B cell (primary cell): ENCODE measurements at regions not wholly inside any gene's neighbourhood (a gene's known extent, or its start where the extent isn't known, plus 50 kb on each side); places are given as distances from the start of the nearest gene placed in this dataset.
A peak's percentile ranks its signal among the peaks of the same experiment; 100 is the strongest.

Experiments
- ATAC-seq: fragments of 200-7000 bp; cut with Tn5 transposase; one replicate; pipeline ENCODE4 v1.10.0; 2021; ENCODE audit warnings: low read depth, mild to moderate bottlenecking, moderate number of reproducible peaks, moderate library complexity
- CTCF ChIA-PET: fragments of 350-600 bp; sonication (Branson Sonifier 250); formaldehyde crosslinking; loops from one replicate; lab custom pipeline; 2021; ENCODE audit warnings: antibody characterized with exemption, inconsistent platforms; lab: Charles Lee
- POLR2A ChIA-PET: fragments of 350-600 bp; sonication (Branson Sonifier 250); formaldehyde crosslinking; loops from one replicate; lab custom pipeline; 2021; ENCODE audit warnings: antibody characterized with exemption; lab: Charles Lee
- DNase-seq: peaks from one replicate; pipeline ENCODE4 v3.0.0; 2013
- H2AFZ ChIP-seq: 2 replicates; pipeline ENCODE4 v1.6.1; 2012; ENCODE audit warnings: mild to moderate bottlenecking, low read depth, low read length; ENCODE audit not compliant: insufficient read depth, poor library complexity, severe bottlenecking
- H3K27ac ChIP-seq, 2 donors: 1 replicate in 1 of 2; 2 replicates in 1 of 2; pipeline ENCODE4 v1.5.1; 2012 to 2013; ENCODE audit warnings: low read length in 2 of 2, mild to moderate bottlenecking in 2 of 2, moderate library complexity in 1 of 2
- H3K27me3 ChIP-seq, 4 experiments: fragments of 200-600 bp in 1 of 4; sonication (generic) in 1 of 4; replicated peaks in 1 of 4; 1 replicate in 2 of 4; 2 replicates in 2 of 4; pipeline versions ENCODE4 v1.6.1 to v1.7.0; 2013 to 2016; ENCODE audit warnings: low read length in 3 of 4, mild to moderate bottlenecking in 2 of 4, mixed read lengths in 1 of 4, moderate library complexity in 1 of 4; ENCODE audit not compliant: insufficient read depth in 4 of 4, control insufficient read depth in 3 of 4; ENCODE audit errors: control extremely low read depth in 1 of 4
- H3K36me3 ChIP-seq, 2 experiments: replicated peaks in 1 of 2; 1 replicate in 1 of 2; 2 replicates in 1 of 2; pipeline versions ENCODE4 v1.6.1 to v1.7.1; 2013; ENCODE audit warnings: low read length in 1 of 2; ENCODE audit not compliant: insufficient read depth in 2 of 2, control insufficient read depth in 1 of 2; ENCODE audit errors: control extremely low read depth in 1 of 2, extremely low read depth in 1 of 2
- H3K4me1 ChIP-seq, 2 donors: fragments of 200-600 bp in 1 of 2; sonication (generic) in 1 of 2; 1 replicate in 1 of 2; 2 replicates in 1 of 2; pipeline versions ENCODE4 v1.5.1 to v1.6.1; 2013 to 2017; ENCODE audit warnings: low read length in 2 of 2; ENCODE audit not compliant: control insufficient read depth in 2 of 2, insufficient read depth in 2 of 2
- H3K4me2 ChIP-seq: replicated peaks from 2 replicates; pipeline ENCODE3; 2012; ENCODE audit warnings: mild to moderate bottlenecking, low read depth, low read length; ENCODE audit not compliant: poor library complexity, severe bottlenecking
- H3K4me3 ChIP-seq, 5 experiments: fragments of 200-600 bp in 1 of 5; sonication (generic) in 1 of 5; 1 replicate in 3 of 5; 2 replicates in 2 of 5; pipeline versions ENCODE4 v1.5.1 to v1.7.0; 2011 to 2016; ENCODE audit warnings: low read length in 4 of 5, mild to moderate bottlenecking in 4 of 5, low read depth in 2 of 5, control low read depth in 1 of 5, moderate library complexity in 1 of 5; ENCODE audit not compliant: insufficient read depth in 1 of 5; ENCODE audit errors: control extremely low read depth in 1 of 5, extremely low read depth in 1 of 5
- H3K79me2 ChIP-seq: fragments of 200-600 bp; sonication (generic); one replicate; pipeline ENCODE4 v1.6.0; 2016; ENCODE audit warnings: low read length; ENCODE audit not compliant: control insufficient read depth, insufficient read depth
- H3K9ac ChIP-seq: fragments of 200-600 bp; sonication (generic); 2 replicates; pipeline ENCODE4 v1.6.1; 2017; ENCODE audit warnings: mild to moderate bottlenecking, low read length, moderate library complexity
- H3K9me3 ChIP-seq, 3 donors: one replicate each; pipeline versions ENCODE4 v1.6.1 to v1.7.1; 2013; ENCODE audit warnings: low read length in 2 of 3; ENCODE audit not compliant: control insufficient read depth in 2 of 3, insufficient read depth in 1 of 3; ENCODE audit errors: control extremely low read depth in 1 of 3
- H4K20me1 ChIP-seq: 2 replicates; pipeline ENCODE4 v1.6.0; 2012; ENCODE audit warnings: mild to moderate bottlenecking, low read length; ENCODE audit not compliant: insufficient read depth, control insufficient read depth, poor library complexity, severe bottlenecking
- H3K27ac Mint-ChIP-seq: one replicate; pipeline ENCODE4 v1.8.0; 2021; ENCODE audit warnings: mixed read lengths
- H3K27me3 Mint-ChIP-seq: one replicate; pipeline ENCODE4 v1.8.0; 2021; ENCODE audit warnings: mixed read lengths
- H3K4me1 Mint-ChIP-seq: one replicate; pipeline ENCODE4 v1.8.0; 2021; ENCODE audit warnings: mixed read lengths
- H3K4me3 Mint-ChIP-seq: one replicate; pipeline ENCODE4 v1.8.0; 2021; ENCODE audit warnings: mixed read lengths
- H3K9me3 Mint-ChIP-seq: one replicate; pipeline ENCODE4 v1.8.0; 2022; ENCODE audit warnings: mixed read lengths; ENCODE audit not compliant: insufficient read depth
- EZH2 ChIP-seq: IDR thresholded peaks from 2 replicates; pipeline ENCODE4 v1.6.1; 2012; ENCODE audit warnings: borderline replicate concordance, low read depth, mild to moderate bottlenecking, moderate library complexity, low read length; ENCODE audit not compliant: insufficient read depth, poor library complexity, severe bottlenecking
- WGBS: methylation state at CpG from one replicate; pipeline ENCODE4 v1.1.5; 2013; ENCODE audit warnings: missing lambda C conversion rate; ENCODE audit not compliant: insufficient coverage; 5-methylcytosine and 5-hydroxymethylcytosine counted together
- intact Hi-C: fragments of 100-400 bp; cut with micrococcal nuclease; formaldehyde crosslinking; loops from one replicate; pipeline ENCODE4 v1.10.0; 2022
- TF ChIP-seq, protein P1 (sequence below): fragments of 200-600 bp; IDR thresholded peaks from one replicate; pipeline ENCODE4 v1.8.0; 2022; ENCODE audit warnings: antibody characterized with exemption, mild to moderate bottlenecking

DNA sequence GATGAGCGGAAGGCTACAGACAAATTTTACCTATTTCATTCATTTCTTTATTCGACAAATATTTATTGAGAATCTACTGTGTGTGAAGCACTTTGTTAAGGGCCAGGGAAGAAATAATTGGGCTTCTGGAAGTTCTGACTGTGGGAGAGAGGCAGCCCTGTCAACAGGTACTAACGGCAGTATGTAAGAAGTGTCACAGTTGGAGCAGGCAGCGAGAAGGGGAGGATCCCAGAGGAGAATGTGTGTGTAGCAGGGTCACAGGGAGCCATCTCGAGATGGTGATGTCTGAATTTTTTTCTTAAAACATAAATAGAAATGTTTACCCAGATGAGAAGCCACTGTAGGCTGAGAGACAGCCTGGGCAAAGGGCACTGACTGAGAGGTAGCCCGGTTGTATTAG lies 163.3 kb upstream of the SLC38A2 start:
- H3K9ac ChIP-seq = no peak overlapping the region
- H3K79me2 ChIP-seq = no peaks in the 10 kb centered on the region
- no peaks in the 10 kb centered on the region for H4K20me1 ChIP-seq
- 80% methylated on average over 2 of the region's 6 CpGs for WGBS
- peaks cover 0 to 12% (median 10%) of the 10 kb centered on the region in 3 donors for H3K9me3 ChIP-seq
- POLR2A ChIA-PET = no interaction called here
- H3K4me1 ChIP-seq = peaks cover 6 to 9% of the 10 kb centered on the region in 2 donors
- H3K4me3 ChIP-seq = no peak overlapping the region
- no peak for ATAC-seq
- no peak overlapping the region for H3K27ac Mint-ChIP-seq
- no peak overlapping the region for H3K4me3 Mint-ChIP-seq
- H3K27ac ChIP-seq = peak overlapping the region in 1 of 2 donors; percentile 4
- peaks cover 3% of the 10 kb centered on the region for H3K9me3 Mint-ChIP-seq
- TF ChIP-seq, protein P1, sequence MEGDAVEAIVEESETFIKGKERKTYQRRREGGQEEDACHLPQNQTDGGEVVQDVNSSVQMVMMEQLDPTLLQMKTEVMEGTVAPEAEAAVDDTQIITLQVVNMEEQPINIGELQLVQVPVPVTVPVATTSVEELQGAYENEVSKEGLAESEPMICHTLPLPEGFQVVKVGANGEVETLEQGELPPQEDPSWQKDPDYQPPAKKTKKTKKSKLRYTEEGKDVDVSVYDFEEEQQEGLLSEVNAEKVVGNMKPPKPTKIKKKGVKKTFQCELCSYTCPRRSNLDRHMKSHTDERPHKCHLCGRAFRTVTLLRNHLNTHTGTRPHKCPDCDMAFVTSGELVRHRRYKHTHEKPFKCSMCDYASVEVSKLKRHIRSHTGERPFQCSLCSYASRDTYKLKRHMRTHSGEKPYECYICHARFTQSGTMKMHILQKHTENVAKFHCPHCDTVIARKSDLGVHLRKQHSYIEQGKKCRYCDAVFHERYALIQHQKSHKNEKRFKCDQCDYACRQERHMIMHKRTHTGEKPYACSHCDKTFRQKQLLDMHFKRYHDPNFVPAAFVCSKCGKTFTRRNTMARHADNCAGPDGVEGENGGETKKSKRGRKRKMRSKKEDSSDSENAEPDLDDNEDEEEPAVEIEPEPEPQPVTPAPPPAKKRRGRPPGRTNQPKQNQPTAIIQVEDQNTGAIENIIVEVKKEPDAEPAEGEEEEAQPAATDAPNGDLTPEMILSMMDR = no peak
- no peak for TF ChIP-seq EZH2
- H3K4me1 Mint-ChIP-seq = peaks cover 17% of the 10 kb centered on the region
- no peaks in the 10 kb centered on the region for H3K36me3 ChIP-seq
- H3K27me3 Mint-ChIP-seq = no peaks in the 10 kb centered on the region
- H3K4me2 ChIP-seq = no peak overlapping the region
- no peaks in the 10 kb centered on the region for H3K27me3 ChIP-seq
- H2AFZ ChIP-seq = no peak overlapping the region
- CTCF ChIA-PET = no interaction called here
- DNase-seq = no peak
- intact Hi-C loops = no loop called here

- no peaks in the 10 kb centered on the region for H3K36me3 ChIP-seq
- peaks cover 0 to 17% (median 11%) of the 10 kb centered on the region in 3 donors for H3K9me3 ChIP-seq
- Mint-ChIP-seq H3K4me3 (no peak overlapping the region), H3K27me3 (no peaks in the 10 kb centered on the region), H3K4me1 (peaks cover 17% of the 10 kb centered on the region), H3K27ac (no peak overlapping the region), H3K9me3 (peaks cover 3% of the 10 kb centered on the region)
- no peak overlapping the region for H3K27ac ChIP-seq
- ATAC-seq (no peak), DNase-seq (no peak)
- H3K27me3 ChIP-seq = no peaks in the 10 kb centered on the region
- no peak overlapping the region for H3K9ac ChIP-seq
- ChIA-PET POLR2A (no interaction called here), CTCF (no interaction called here)
- no peak overlapping the region for H3K4me3 ChIP-seq
- H2AFZ ChIP-seq = no peak overlapping the region
- no peak overlapping the region for H3K4me2 ChIP-seq
- no peaks in the 10 kb centered on the region for H4K20me1 ChIP-seq
- WGBS = 100% methylated on average over 3 of the region's 3 CpGs
- intact Hi-C loops = no loop called here
- H3K79me2 ChIP-seq = no peaks in the 10 kb centered on the region
- peaks cover 6 to 9% of the 10 kb centered on the region in 2 donors for H3K4me1 ChIP-seq
- no peak for TF ChIP-seq EZH2
- TF ChIP-seq, protein P1 = no peak
Measured at GRCh38 chr12:46535376-46535775, 162.8 kb upstream of the SLC38A2 start.
